ENCODE measurements at regions not wholly inside any gene's neighbourhood (a gene's known extent, or its start where the extent isn't known, plus 50 kb on each side); places are given as distances from the start of the nearest gene placed in this dataset.

DNA sequence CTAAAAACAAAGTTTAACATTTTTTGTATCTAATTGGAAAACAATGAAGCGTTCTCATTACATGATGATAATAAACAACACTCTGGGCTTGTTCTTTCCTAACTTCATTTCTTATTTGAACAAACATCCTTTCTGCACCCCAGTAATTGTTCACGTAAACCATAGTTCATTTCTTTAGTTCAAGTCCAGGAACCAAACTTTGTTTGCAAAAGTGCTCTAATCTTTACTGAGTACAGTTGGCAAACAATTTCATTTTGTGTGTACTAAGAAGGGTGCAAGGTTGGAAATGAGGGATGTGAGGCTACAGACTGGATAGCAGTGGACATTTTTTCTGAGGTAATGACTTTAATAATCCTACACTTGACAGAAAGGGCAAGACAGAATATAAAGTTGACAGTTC, 113.5 kb downstream of the NREP start:
- no peak overlapping the region for H3K4me2 ChIP-seq (ENCODE audit: low read depth, low read length)
- FAIRE-seq (peak; percentile 46), ATAC-seq (peak; percentile 94), DNase-seq (ENCODE audit: low spot score) (peak; percentile 56)
- no peak overlapping the region for H2AFZ ChIP-seq (ENCODE audit: low read length)
- H3K27ac ChIP-seq (ENCODE audit: extremely low read length, insufficient read depth, low read length): no peak overlapping the region
- intact Hi-C loops (cut with micrococcal nuclease; ENCODE audit: unreplicated experiment): no loop called here
- H3K27me3 ChIP-seq (ENCODE audit: control insufficient read depth in 1 of 2, insufficient read depth in 2 of 2, low read length in 2 of 2): no peaks in the 10 kb centered on the region
- H3K9me3 ChIP-seq (ENCODE audit: low read length): peaks cover 26% of the 10 kb centered on the region
- CTCF ChIA-PET (ENCODE audit: low intra/inter-chr PET ratio, low total read pairs): no interaction called here
- in situ Hi-C loops (cut with HindIII; ENCODE audit: extremely low pct_ligation_motif_present, low pct_unique_long_range_greater_than_20kb): no loop called here
- peaks cover 35% of the 10 kb centered on the region for H3K4me1 ChIP-seq (ENCODE audit: insufficient read depth, low read length)
- 2% methylated on average over 2 of the region's 2 CpGs for WGBS (ENCODE audit: low lambda C conversion rate)
- no peak overlapping the region for H3K4me3 ChIP-seq (replicated peaks in 1 of 3; ENCODE audit: insufficient read depth in 1 of 3, low read depth in 2 of 3, low read length in 3 of 3)
- POLR2A ChIA-PET: no interaction called here
- BruUV-seq (replicated peaks): no TSS peak
- H4K20me1 ChIP-seq (ENCODE audit: insufficient read depth, low read length): no peaks in the 10 kb centered on the region
- no peaks in the 10 kb centered on the region for H3K79me2 ChIP-seq (ENCODE audit: insufficient read depth, low read length)
- no peaks in the 10 kb centered on the region for H3K36me3 ChIP-seq (replicated peaks in 1 of 2; ENCODE audit: control insufficient read depth in 1 of 2, insufficient read depth in 2 of 2, low read length in 2 of 2)
- no peak overlapping the region for H3K9ac ChIP-seq (ENCODE audit: insufficient read depth, low read depth, low read length)
- peak; percentile 80 for TF ChIP-seq BCL6 (CRISPR knock-in tag; IDR thresholded peaks at IDR 0.05)
- no peak for TF ChIP-seq ZSCAN12 (CRISPR knock-in tag; IDR thresholded peaks at IDR 0.05)
- 0 out of 2 replicates have a peak, but pooled peaks have one; percentile 17 for TF ChIP-seq ATF1 (CRISPR knock-in tag; IDR thresholded peaks at IDR 0.05)
- TF ChIP-seq, protein P1, sequence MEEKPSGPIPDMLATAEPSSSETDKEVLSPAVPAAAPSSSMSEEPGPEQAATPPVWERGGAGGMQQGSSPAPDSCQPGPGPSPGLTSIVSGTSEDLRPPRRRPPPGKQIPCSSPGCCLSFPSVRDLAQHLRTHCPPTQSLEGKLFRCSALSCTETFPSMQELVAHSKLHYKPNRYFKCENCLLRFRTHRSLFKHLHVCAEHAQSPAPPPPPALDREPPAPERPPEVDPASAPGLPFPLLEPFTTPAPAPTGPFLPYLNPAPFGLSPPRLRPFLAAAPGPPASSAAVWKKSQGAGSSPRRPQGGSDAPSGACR (CRISPR knock-in tag; IDR thresholded peaks at IDR 0.05): no peak
- peak; percentile 14; the same call in 1 of the 2 replicates for TF ChIP-seq HMG20A (CRISPR knock-in tag; IDR thresholded peaks at IDR 0.05; ENCODE audit: borderline replicate concordance)
- TF ChIP-seq KDM6A (CRISPR knock-in tag; IDR thresholded peaks at IDR 0.05; ENCODE audit: low read depth): peak; percentile 43; the same call in 1 of the 2 replicates
- TF ChIP-seq ZNF329 (CRISPR knock-in tag; IDR thresholded peaks at IDR 0.05; ENCODE audit: low read depth): no peak
- peak; percentile 43; the same call in 1 of the 2 replicates for TF ChIP-seq RXRB (CRISPR knock-in tag; IDR thresholded peaks at IDR 0.05; ENCODE audit: borderline replicate concordance)
- TF ChIP-seq ZNF205 (CRISPR knock-in tag; IDR thresholded peaks at IDR 0.05): peak; percentile 37; the same call in 1 of the 2 replicates
- TF ChIP-seq, protein P2, sequence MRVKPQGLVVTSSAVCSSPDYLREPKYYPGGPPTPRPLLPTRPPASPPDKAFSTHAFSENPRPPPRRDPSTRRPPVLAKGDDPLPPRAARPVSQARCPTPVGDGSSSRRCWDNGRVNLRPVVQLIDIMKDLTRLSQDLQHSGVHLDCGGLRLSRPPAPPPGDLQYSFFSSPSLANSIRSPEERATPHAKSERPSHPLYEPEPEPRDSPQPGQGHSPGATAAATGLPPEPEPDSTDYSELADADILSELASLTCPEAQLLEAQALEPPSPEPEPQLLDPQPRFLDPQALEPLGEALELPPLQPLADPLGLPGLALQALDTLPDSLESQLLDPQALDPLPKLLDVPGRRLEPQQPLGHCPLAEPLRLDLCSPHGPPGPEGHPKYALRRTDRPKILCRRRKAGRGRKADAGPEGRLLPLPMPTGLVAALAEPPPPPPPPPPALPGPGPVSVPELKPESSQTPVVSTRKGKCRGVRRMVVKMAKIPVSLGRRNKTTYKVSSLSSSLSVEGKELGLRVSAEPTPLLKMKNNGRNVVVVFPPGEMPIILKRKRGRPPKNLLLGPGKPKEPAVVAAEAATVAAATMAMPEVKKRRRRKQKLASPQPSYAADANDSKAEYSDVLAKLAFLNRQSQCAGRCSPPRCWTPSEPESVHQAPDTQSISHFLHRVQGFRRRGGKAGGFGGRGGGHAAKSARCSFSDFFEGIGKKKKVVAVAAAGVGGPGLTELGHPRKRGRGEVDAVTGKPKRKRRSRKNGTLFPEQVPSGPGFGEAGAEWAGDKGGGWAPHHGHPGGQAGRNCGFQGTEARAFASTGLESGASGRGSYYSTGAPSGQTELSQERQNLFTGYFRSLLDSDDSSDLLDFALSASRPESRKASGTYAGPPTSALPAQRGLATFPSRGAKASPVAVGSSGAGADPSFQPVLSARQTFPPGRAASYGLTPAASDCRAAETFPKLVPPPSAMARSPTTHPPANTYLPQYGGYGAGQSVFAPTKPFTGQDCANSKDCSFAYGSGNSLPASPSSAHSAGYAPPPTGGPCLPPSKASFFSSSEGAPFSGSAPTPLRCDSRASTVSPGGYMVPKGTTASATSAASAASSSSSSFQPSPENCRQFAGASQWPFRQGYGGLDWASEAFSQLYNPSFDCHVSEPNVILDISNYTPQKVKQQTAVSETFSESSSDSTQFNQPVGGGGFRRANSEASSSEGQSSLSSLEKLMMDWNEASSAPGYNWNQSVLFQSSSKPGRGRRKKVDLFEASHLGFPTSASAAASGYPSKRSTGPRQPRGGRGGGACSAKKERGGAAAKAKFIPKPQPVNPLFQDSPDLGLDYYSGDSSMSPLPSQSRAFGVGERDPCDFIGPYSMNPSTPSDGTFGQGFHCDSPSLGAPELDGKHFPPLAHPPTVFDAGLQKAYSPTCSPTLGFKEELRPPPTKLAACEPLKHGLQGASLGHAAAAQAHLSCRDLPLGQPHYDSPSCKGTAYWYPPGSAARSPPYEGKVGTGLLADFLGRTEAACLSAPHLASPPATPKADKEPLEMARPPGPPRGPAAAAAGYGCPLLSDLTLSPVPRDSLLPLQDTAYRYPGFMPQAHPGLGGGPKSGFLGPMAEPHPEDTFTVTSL (CRISPR knock-in tag; IDR thresholded peaks at IDR 0.05; ENCODE audit: borderline replicate concordance): peak; percentile 90; the same call in 1 of the 2 replicates
- TF ChIP-seq GABPB1 (CRISPR knock-in tag; IDR thresholded peaks at IDR 0.05): no peak
- 0 out of 2 replicates have a peak, but pooled peaks have one; percentile 30 for TF ChIP-seq NR2F2 (IDR thresholded peaks at IDR 0.05; ENCODE audit: borderline replicate concordance, low read depth)
- TF ChIP-seq ZNF280B (CRISPR knock-in tag; IDR thresholded peaks at IDR 0.05; ENCODE audit: borderline replicate concordance): no peak
- no peak for TF ChIP-seq ZNF605 (CRISPR knock-in tag; IDR thresholded peaks at IDR 0.05)
- TF ChIP-seq MLX (CRISPR knock-in tag; IDR thresholded peaks at IDR 0.05): 0 out of 2 replicates have a peak, but pooled peaks have one; percentile 19
- peak; percentile 40; the same call in 1 of the 2 replicates for TF ChIP-seq ZGPAT (CRISPR knock-in tag; IDR thresholded peaks at IDR 0.05)
